Activated effector memory CD4-positive, alpha-beta T cell treated with Interleukin-2 at 50 U/mL for 16 hours (primary cell): ENCODE measurements at regions not wholly inside any gene's neighbourhood (a gene's known extent, or its start where the extent isn't known, plus 50 kb on each side); places are given as distances from the start of the nearest gene placed in this dataset.
"Not testable (repeated sequence)": the region's sequence is repeated elsewhere in the genome, so short reads cannot be mapped to it uniquely, and the experiment has no call there.

Experiments used
- DNase-seq: peaks from one replicate; pipeline ENCODE4 v3.0.0-alpha.2; 2020

DNA sequence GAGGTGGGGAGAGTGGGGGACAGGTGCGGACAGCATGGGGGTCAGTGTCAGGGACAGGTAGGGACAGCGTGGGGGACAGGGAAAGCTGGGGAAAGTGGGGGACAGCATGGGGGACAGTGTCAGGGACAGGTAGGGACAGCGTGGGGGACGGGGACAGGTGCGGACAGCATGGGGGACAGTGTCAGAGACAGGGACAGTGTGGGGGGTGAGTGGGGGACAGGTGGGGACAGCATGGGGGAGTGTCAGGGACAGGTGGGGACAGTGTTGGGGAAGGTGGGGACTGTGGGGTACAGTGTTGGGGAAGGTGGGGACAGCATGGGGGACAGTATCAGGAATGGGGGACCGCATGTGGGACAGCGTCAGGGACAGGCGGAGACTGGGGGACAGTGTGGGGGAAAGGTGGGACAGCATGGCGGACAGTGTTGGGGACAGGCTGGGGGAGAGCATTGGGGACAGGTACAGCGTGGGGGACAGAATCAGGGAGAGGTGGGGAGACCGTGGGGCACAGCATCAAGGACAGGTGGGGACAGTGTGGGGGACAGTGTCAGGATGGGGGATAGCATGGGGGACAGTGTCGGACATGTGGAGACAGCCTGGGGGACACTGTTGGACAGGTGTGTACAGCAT is 96.1 kb downstream of the TMEM121 start:
- no peak for DNase-seq

DNA sequence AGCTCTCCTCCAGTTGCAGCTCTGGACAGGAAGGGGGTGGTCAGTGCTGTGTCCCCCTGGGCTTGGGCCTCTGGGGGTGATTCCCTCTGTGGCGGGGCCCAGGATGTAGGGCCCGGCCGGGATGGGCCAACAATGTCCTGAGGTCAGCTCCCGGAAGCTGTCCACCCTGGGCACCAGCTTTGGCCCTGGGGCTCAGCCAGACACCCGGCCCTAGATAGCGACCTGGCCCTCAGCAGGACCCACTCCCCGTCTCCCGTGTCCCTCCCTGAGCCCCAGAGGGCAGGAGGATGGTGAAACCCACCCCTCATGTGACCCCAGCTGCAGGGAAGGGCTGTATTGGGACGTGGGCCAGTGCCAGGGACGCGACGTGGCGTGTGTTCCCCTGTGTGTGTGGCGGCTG is 96.8 kb downstream of the TMEM121 start:
- DNase-seq: not testable (repeated sequence)

DNA sequence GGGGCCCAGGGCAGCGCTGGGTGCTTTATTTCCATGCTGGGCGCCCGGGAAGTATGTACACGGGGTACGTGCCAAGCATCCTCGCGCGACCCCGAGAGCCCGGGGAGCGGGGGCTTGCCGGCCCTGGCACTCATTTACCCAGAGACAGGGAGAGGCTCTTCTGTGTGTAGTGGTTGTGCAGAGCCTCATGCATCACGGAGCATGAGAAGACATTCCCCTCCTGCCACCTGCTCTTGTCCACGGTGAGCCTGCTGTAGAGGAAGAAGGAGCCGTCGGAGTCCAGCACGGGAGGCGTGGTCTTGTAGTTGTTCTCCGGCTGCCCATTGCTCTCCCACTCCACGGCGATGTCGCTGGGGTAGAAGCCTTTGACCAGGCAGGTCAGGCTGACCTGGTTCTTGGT is 98.0 kb downstream of the TMEM121 start:
- not testable (repeated sequence) for DNase-seq

DNA sequence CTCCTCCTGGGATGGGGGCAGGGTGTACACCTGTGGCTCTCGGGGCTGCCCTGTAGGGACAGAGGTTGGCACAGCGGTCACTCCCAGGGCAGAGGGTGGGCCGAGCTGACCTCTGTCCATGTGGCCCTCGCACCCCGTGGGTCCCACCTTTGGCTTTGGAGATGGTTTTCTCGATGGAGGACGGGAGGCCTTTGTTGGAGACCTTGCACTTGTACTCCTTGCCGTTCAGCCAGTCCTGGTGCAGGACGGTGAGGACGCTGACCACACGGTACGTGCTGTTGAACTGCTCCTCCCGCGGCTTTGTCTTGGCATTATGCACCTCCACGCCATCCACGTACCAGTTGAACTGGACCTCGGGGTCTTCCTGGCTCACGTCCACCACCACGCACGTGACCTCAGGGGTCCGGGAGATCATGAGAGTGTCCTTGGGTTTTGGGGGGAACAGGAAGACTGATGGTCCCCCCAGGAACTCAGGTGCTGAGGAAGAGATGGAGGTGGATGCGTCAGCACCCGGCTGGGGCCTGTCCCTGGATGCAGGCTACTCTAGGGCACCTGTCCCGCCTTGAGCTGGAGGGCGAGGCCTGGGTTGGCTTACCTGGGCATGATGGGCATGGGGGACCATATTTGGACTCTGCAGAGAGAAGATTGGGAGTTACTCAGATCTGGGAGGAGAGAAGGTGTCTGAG is 98.5 kb downstream of the TMEM121 start:
- DNase-seq: not testable (repeated sequence)

DNA sequence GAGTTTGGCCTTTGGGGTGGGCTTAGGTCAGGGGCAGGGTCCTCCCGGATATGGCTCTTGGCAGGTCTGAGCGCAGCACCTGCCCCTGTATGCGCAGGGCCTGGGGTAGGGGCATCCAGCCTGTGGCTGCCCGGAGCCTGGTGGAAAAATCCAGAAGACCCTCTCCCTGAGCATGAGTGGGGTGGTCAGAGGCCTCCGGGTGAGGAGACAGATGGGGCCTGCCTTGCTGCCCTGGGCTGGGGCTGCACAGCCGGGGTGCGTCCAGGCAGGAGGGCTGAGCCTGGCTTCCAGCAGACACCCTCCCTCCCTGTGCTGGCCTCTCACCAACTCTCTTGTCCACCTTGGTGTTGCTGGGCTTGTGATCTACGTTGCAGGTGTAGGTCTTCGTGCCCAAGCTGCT is 99.1 kb downstream of the TMEM121 start:
- DNase-seq: not testable (repeated sequence)

DNA sequence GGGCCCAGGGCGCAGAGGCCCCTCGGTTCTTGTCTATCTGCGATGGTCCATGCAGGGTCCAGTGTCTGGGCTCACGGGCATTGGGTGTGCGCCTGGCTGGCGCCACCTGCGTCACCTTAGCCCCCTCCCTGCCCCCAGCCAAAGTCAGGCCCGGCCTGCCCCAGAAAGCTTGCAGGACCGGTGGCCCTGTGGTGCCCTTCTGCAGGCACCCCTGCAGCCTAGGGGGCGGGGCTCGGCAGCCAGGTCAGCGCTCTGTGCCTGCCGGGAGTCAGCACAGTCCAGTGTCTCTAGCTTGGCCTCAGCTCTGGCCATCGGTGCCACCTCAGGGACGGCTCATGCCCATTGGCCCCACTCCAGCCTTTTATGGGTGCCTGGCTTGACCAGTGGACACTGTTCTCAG is 99.7 kb downstream of the TMEM121 start:
- not testable (repeated sequence) for DNase-seq

DNA sequence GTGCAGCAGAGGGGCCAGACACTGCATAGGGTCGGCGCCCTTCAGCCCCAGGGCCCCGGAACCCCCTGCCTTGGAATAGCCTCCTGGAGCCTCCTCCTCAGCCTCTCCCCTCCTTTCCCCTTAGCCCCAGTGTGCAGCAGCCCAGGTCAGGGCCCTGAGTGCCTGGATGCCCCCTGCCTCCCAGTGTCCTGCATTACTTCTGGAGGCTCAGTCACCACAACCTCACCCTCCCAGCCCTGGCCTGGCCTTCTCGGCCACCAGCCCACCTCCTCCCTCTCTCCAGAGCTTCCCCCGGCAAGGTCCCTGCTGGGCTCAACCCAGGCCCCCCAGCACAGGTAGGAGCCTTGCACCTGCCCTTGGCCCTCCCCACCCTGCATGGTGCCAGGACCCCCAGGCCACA is 100.3 kb downstream of the TMEM121 start:
- not testable (repeated sequence) for DNase-seq

DNA sequence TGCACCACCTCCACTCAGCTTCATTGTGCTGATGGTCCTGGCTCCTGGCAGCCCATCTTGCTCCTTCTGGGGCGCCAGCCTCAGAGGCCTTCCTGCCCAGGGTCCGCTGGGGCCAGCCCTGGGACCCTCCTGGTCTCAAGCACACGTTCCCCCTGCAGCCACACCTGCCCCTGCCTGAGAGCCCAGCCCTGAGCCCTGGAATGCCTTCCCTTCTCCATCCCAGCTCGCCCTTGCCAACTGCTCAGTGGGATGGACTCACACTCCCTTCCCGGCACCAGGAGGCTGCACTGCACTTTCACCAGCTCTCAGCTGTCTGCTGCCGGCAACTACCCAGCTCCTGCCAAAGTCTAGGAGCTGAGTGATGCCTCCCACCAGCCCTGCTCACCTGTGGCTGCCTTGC is 100.9 kb downstream of the TMEM121 start:
- DNase-seq: not testable (repeated sequence)

DNA sequence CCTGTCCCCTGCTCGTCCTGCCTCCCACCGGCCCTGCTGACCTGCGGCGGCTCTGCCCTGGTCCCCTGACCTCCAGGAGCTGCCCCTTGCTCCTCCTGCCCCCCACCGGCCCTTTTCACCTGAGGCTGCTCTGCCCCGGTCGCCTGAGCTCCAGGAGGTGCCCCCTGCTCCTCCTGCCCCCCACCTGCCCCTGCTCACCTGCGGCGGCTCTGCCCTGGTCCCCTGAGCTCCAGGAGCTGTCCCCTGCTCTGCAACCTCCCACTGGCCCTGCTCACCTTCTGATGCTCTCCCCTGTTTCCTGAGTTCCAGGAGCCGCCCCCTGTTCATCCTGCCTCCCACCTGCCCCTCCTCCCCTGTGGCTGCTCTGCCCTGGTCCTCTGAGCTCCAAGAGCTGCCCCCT is 101.3 kb downstream of the TMEM121 start:
- no peak for DNase-seq

DNA sequence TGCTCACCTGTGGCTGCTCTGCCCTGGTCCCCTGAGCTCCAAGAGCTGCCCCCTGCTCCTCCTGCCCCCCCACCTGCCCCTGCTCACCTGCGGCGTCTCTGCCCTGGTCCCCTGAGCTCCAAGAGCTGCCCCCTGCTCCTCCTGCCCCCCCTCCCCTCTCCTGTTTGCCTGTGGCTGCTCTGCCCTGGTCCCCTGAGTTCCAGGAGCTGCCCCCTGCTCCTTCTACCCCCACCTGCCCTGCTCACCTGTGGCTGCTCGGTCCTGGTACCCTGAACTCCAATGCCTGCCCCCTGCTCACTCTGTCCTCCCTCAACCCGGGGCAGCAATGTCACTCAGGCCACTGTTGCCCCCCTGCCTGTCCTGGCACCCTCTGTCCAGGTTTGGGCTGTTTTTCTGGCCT is 101.7 kb downstream of the TMEM121 start:
- not testable (repeated sequence) for DNase-seq

DNA sequence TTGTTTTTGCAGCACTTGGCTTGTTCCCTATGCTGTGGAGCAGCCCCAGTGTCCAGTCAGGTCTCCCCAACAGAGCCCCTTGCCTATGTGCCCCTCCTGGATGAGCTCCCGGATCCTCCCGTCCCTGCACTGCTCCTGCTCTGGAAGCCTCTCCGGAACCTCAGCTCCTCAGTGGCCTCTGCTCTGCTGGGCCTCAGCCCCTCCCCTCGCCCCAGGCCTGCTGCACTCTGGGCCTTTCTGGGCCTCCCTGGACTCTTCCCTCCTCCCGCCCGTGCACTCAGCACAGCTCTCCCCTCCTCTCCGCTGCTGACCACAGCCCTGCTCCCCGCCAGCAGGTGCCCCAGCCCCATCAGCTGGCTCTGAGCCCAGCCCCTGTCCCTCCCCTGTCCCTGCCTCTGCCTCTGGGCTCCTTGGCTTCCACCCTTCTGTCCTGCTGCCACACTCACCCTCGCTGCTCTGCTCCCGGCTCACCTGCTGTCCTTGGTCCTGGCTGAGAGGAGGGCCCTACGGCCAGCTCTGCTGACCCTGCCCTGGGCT is 102.2 kb downstream of the TMEM121 start:
- DNase-seq: not testable (repeated sequence)

DNA sequence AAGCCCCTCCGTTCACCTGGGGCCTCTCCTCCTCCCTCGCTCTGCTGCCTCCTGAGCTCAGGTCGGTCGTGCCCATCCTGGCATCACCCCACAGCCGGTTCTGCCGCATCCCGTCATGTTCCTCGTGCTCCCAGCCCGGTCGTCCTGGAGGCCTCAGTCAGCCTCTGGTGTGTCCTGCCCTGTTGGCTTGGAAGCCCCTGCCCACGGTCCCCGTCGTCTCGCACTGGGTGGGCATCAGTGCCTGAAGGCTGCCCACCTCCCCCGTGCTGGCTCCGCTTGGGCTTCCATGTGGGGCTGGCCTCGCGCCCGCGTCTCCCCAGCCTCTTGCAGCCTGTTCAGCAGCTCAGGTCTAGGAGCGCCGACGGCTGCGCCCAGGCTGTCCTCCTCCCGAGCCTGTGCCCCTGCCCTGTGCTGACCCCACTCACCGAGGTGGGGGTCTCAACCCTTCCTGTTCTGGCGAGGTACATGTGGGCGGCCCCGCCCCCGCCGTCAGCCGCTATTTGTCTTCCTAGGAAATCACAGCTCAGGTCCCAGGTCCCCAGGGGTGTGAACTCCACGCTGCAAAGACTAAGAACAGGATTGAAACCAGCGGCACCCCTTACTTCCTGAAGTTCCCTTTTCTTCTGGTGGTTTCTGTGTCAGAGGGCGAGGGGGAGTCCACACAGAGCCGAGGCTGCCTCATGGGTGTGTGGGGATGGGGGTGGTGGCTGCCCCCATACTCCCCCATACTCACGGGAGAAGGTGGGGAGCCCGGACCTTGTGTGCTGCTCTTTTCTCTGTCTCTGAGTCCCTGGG is 102.9 kb downstream of the TMEM121 start:
- DNase-seq: not testable (repeated sequence)

DNA sequence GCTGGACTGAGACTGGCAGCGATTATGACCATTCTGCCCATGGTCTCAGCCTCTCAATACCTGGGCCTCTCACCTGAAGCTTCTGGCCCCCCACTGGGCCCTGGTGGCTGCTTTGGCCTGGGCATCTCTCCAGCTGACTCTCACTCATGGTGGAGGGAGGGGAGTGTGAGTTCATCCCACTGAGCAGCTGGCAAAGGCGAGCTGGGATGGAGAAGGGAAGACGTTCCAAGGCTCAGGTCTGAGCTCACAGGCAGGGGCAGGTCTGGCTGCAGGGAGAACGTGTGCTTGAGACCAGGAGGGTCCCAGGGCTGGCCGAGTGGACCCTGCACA is 103.5 kb downstream of the TMEM121 start:
- no peak for DNase-seq

DNA sequence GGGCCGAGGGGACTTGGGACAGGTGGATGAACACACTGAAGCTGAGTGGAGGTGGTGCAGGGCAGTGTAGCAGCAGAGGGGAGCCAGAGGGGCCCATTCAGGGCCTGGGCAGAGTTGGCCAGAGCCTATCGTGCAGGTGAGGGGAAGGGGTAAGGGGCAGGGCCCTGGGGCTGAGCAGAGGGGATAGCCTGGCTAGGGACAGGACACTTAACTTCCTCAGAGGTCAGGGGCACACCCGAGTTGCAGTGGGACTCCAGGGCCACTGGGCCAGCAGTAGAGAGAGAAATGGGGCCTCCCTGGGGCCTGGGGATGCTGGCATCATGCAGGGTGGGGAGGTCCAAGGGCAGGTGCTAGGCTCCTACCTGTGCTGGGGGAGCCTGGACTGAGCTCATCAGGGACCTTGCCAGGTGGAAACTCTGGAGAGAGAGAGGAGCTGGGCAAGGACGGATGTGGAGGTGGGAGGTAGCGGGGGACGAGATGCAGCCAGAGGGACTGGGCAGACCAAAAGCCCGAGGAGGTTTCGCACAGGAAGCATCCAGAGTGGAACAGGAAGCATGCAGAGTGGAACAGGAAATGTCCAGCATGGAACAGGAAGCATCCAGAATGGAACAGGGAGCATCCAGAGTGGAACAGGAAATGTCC is 104.0 kb downstream of the TMEM121 start:
- DNase-seq: not testable (repeated sequence)

DNA sequence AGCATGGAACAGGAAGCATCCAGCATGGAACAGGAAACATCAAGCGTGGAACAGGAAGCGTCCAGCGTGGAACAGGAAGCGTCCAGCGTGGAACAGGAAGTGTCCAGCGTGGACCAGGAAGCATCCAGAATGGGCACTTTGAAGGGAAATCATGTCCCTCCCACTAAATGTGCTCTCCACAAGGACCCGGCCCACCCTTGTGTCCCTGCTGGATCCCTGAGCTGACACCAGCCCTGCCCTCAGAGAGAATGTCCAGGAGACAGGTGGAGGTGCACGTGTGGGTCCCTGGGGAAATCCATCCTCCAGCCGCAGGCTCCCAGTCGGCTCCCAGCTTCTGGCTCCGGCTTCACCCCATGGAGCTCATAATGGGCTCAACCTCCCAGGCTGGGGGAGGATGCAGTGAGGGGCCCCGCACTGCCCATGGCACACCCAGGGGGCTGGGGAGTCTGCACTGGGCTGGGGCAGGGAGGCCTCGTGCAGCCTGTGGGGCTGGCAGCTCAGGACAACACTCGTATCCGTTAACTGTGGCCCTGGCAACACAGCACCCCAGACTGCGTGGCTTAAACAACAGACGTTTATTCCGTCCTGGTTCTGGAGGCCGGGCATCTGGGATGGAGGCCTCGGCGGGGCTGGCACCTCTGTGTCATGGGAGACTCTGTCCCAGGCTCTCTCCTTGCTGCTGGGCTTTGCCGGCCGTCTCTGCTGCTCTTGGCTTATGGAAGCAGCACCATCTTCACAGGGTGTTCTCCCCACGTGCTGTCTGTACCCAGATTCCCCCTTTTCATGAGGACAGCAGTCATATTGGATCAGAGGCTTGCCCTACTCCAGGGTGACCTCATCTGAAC is 104.8 kb downstream of the TMEM121 start:
- not testable (repeated sequence) for DNase-seq

DNA sequence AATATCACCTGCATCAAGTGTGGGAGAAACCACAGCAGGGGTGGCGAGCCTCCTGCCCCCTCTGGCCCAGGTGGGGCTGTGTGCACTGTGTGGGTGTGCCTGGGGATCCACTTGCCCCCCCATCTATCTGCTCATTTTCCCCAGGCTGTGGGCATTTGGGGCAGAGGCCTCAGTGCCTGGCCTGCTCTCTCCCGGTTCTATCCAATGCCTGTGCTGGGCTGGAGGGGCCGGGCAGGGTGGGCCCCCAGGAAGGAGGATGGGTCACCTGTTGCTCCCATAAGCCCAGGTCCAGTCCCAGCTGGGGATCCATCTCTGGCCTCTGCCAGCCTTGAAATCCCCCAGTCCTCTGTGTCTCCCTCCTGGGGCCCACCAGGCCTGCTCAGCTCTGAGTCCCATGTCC is 105.6 kb downstream of the TMEM121 start:
- no peak for DNase-seq

DNA sequence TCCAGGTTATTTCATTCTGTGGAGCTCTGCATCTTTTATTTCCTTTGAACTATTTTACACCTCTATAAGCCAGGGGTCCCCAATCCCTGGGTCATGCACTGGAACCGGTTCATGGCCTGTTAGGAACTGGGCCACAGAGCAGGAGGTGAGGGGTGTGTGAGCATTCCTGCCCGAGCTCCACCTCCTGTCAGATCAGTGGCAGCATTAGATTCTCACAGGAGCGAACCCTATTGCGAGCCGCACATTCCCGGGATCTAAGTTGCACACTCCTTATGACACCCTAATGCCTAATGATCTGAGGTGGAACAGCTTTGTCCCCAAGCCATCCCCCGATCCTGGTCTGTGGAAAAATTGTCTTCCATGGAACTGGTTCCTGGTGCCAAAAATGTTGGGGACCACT is 107.2 kb downstream of the TMEM121 start:
- not testable (repeated sequence) for DNase-seq

DNA sequence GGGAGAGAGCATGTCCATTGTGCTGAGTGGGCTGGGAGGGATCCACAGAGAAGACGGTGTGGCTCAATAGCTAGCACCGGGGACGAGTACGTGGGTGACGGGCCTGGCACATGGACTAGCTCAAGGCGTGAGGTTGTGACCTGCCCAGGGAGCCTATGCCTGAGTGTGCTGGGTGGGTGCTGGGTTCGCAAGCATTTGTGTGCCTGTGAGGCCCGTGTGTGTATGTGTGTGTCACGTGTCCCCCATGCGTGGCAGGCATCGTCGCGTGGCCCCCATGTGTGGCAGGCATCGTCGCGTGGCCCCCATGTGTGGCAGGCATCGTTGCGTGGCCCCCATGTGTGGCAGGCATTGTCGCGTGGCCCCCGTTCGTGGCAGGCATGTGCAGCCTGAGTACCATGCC is 109.2 kb downstream of the TMEM121 start:
- no peak for DNase-seq

DNA sequence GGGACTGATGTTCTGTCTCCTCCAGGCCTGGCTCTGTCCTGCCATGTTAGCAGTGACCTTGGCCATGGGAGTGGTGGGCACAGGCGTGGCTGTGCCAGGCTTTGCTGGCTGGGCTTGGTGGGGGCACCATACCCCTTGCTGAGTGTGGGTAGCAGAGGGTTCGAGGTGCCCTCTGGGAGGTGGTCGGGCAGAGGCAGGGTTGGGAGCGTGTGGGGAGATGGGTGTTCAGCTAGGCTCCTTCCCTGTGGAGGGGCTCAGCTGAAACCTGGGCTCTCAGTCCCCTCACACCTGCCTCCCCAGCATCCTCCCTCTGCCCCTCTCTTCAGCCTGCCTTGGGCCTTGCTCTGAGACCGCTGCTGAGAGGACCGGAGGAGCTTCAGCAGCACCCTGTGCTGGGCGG is 109.6 kb downstream of the TMEM121 start:
- not testable (repeated sequence) for DNase-seq

DNA sequence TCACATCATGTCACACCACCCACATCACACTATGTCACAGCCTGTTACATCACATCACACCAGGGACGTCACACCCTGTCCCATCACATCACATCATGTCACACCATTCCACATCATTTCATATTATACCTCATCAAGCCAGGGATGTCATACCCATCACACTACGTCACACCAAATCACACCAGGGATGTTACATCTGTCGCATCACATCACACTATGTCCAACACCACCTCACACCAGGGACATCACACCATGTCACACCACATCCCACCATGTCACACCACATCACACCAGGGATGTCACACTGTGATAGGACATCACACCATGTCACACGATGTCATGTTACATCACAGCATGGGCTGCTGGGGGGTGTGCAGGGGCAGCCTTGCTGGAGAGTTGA is 110.6 kb downstream of the TMEM121 start:
- no peak for DNase-seq

DNA sequence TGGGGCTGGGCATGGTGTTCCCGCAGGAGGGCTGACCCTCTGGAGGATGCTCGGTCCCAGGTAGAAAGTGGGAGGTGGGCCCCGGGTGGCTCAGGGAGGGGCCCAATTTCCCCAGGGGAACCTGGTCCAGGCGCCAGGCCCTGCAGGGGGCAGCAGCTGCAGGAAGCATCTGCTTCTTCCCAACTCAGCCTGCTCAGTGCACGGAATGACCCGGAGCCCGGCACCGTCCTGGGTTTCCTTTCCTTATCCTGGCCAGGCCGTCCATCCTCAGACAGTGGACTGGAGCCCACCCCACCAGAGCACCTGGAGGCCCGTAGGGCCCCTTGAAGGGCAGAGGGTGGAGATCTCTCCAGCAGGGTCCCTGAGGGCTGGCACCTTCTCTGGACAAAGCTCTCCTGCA is 111.0 kb downstream of the TMEM121 start:
- DNase-seq: not testable (repeated sequence)
